Mammary epithelial cell (primary cell): ENCODE measurements at regions not wholly inside any gene's neighbourhood (a gene's known extent, or its start where the extent isn't known, plus 50 kb on each side); places are given as distances from the start of the nearest gene placed in this dataset.

ENCODE experiments used
- CTCF ChIP-seq, 2 donors: IDR thresholded peaks in 1 of 2; conservative IDR thresholded peaks in 1 of 2; 2 replicates each; pipeline ENCODE4 v1.5.1; 2011 to 2012; ENCODE audit warnings: inconsistent platforms in 2 of 2, low read length in 2 of 2, mild to moderate bottlenecking in 2 of 2, control low read depth in 1 of 2, low read depth in 1 of 2; ENCODE audit not compliant: insufficient read depth in 1 of 2; ENCODE audit errors: extremely low read depth in 1 of 2
- EZH2 ChIP-seq: IDR thresholded peaks from 2 replicates; pipeline ENCODE4 v1.6.1; 2012; ENCODE audit warnings: low read length, inconsistent platforms, borderline replicate concordance

GRCh38 chr5:163822548-163822947 is 317.1 kb downstream of the MAT2B start:
- TF ChIP-seq CTCF (conservative IDR thresholded peaks at IDR 0.05 in 1 of 2, IDR thresholded peaks at IDR 0.05 in 1 of 2; ENCODE audit: extremely low read depth in 1 of 2, insufficient read depth in 1 of 2, low read depth in 1 of 2, low read length in 2 of 2) (no peak), EZH2 (no peak)
